GM23248 (cell line): ENCODE measurements at regions not wholly inside any gene's neighbourhood (a gene's known extent, or its start where the extent isn't known, plus 50 kb on each side); places are given as distances from the start of the nearest gene placed in this dataset.

Experiments
- DNase-seq: peaks from one replicate; pipeline ENCODE4 v3.0.0-alpha.2; 2015
- H2AFZ ChIP-seq: fragments of 200-600 bp; sonication (generic); 2 replicates; pipeline ENCODE4 v1.6.1; 2016; ENCODE audit warnings: antibody characterized with exemption
- H3F3A ChIP-seq: fragments of 200-600 bp; sonication (generic); 2 replicates; pipeline ENCODE4 v1.6.1; 2016; ENCODE audit warnings: mild to moderate bottlenecking, antibody characterized with exemption, mixed run types; ENCODE audit not compliant: insufficient read depth
- H3K27ac ChIP-seq: fragments of 200-600 bp; sonication (generic); 2 replicates; pipeline ENCODE4 v1.5.1; 2016; ENCODE audit warnings: mild to moderate bottlenecking
- H3K27me3 ChIP-seq: fragments of 200-600 bp; sonication (generic); replicated peaks from 2 replicates; pipeline ENCODE4 v1.6.1; 2016; ENCODE audit warnings: mild to moderate bottlenecking; ENCODE audit not compliant: insufficient read depth
- H3K36me3 ChIP-seq: fragments of 200-600 bp; sonication (generic); 2 replicates; pipeline ENCODE4 v1.6.1; 2016; ENCODE audit warnings: low read depth, mild to moderate bottlenecking
- H3K4me1 ChIP-seq: fragments of 200-600 bp; sonication (generic); 2 replicates; pipeline ENCODE4 v1.6.1; 2016; ENCODE audit warnings: mild to moderate bottlenecking; ENCODE audit not compliant: insufficient read depth
- H3K4me2 ChIP-seq: fragments of 200-600 bp; sonication (generic); one replicate; pipeline ENCODE4 v1.6.1; 2016; ENCODE audit warnings: mild to moderate bottlenecking; ENCODE audit not compliant: unreplicated experiment
- H3K4me3 ChIP-seq: fragments of 200-600 bp; sonication (generic); 2 replicates; pipeline ENCODE4 v1.5.1; 2016; ENCODE audit warnings: mild to moderate bottlenecking
- H3K79me2 ChIP-seq: fragments of 200-600 bp; sonication (generic); 2 replicates; pipeline ENCODE4 v1.6.1; 2016; ENCODE audit warnings: mild to moderate bottlenecking; ENCODE audit not compliant: insufficient read depth
- H3K9ac ChIP-seq: fragments of 200-600 bp; sonication (generic); 2 replicates; pipeline ENCODE4 v1.6.1; 2016; ENCODE audit warnings: mild to moderate bottlenecking
- H3K9me2 ChIP-seq: fragments of 200-600 bp; sonication (generic); 2 replicates; pipeline ENCODE4 v1.6.1; 2016; ENCODE audit warnings: mixed run types, mild to moderate bottlenecking, moderate library complexity; ENCODE audit not compliant: insufficient read depth
- H3K9me3 ChIP-seq: fragments of 200-600 bp; sonication (generic); one replicate; pipeline ENCODE4 v1.6.1; 2017; ENCODE audit warnings: low read depth
- H4K20me1 ChIP-seq: fragments of 200-600 bp; sonication (generic); 2 replicates; pipeline ENCODE4 v1.6.0; 2016; ENCODE audit not compliant: insufficient read depth
- EZH2 ChIP-seq: fragments of 200-600 bp; sonication (generic); IDR thresholded peaks from 2 replicates; pipeline ENCODE4 v1.6.1; 2018; ENCODE audit warnings: antibody characterized with exemption, mild to moderate bottlenecking; ENCODE audit not compliant: insufficient read depth, poor library complexity, severe bottlenecking
- EZH2phosphoT487 ChIP-seq: fragments of 200-600 bp; sonication (generic); IDR thresholded peaks from 2 replicates; pipeline ENCODE4 v1.6.1; 2018; ENCODE audit warnings: antibody characterized with exemption, moderate library complexity, mild to moderate bottlenecking, low read depth; ENCODE audit not compliant: insufficient read depth
- WGBS, 2 experiments: methylation state at CpG; one replicate each; pipeline ENCODE4 v1.1.6; 2015 to 2017; ENCODE audit warnings: low lambda C conversion rate in 2 of 2, low coverage in 1 of 2; ENCODE audit errors: missing lambda C conversion rate in 2 of 2; 5-methylcytosine and 5-hydroxymethylcytosine counted together
- in situ Hi-C: fragments of 300-500 bp; cut with MboI; formaldehyde crosslinking; loops from 2 replicates; pipeline ENCODE4 v1.15.0; 2020

- Histone ChIP-seq H2AFZ (no peak overlapping the region), H3K4me1 (peaks cover 9% of the 10 kb centered on the region), H3K4me2 (no peak overlapping the region), H3K9ac (no peak overlapping the region), H3K9me2 (no peaks in the 10 kb centered on the region), H3K79me2 (no peaks in the 10 kb centered on the region), H3K27me3 (0 out of 2 replicates have a peak, but pooled peaks cover 2% of the 10 kb centered on the region), H3K9me3 (no peaks in the 10 kb centered on the region), H3K36me3 (no peaks in the 10 kb centered on the region), H3K27ac (no peak overlapping the region), H4K20me1 (no peaks in the 10 kb centered on the region), H3K4me3 (no peak overlapping the region), H3F3A (peaks cover 23% of the 10 kb centered on the region; the same call in 1 of the 2 replicates)
- TF ChIP-seq EZH2phosphoT487 (no peak), EZH2 (no peak)
- DNase-seq = no peak
- in situ Hi-C loops = no loop called here
- WGBS, 2 experiments = 80 to 91% methylated on average over 3 of the region's 3 CpGs
These were observed 160.3 kb downstream of the SNX10 start for GRCh38 chr7:26451997-26452396.

GRCh38 chr7:26454180-26454579, 162.5 kb downstream of the SNX10 start:
- no peak overlapping the region for H3K27ac ChIP-seq
- WGBS, 2 experiments = 44 to 48% methylated on average over 3 of the region's 3 CpGs
- H3K4me3 ChIP-seq = no peak overlapping the region
- no peak overlapping the region for H2AFZ ChIP-seq
- TF ChIP-seq EZH2phosphoT487 (no peak), EZH2 (no peak)
- peak; percentile 42 for DNase-seq
- no peaks in the 10 kb centered on the region for H3K36me3 ChIP-seq
- H4K20me1 ChIP-seq = no peaks in the 10 kb centered on the region
- no peak overlapping the region for H3K4me2 ChIP-seq
- no peak overlapping the region for H3K9ac ChIP-seq
- H3K79me2 ChIP-seq = no peaks in the 10 kb centered on the region
- no peaks in the 10 kb centered on the region for H3K9me2 ChIP-seq
- H3F3A ChIP-seq = peaks cover 14% of the 10 kb centered on the region; the same call in 1 of the 2 replicates
- peaks cover 9% of the 10 kb centered on the region for H3K4me1 ChIP-seq
- in situ Hi-C loops = no loop called here
- no peaks in the 10 kb centered on the region for H3K9me3 ChIP-seq
- no peaks in the 10 kb centered on the region for H3K27me3 ChIP-seq

- no peaks in the 10 kb centered on the region for H3K9me2 ChIP-seq
- no peaks in the 10 kb centered on the region; the same call in 1 of the 2 replicates for H3K27me3 ChIP-seq
- TF ChIP-seq EZH2 (no peak), EZH2phosphoT487 (no peak)
- H2AFZ ChIP-seq = 0 out of 2 replicates have a peak overlapping the region, but pooled peaks have one; percentile 12
- in situ Hi-C loops = no loop called here
- no peaks in the 10 kb centered on the region; the same call in 1 of the 2 replicates for H3K4me1 ChIP-seq
- 38 to 40% methylated on average over 7 of the region's 7 CpGs for WGBS, 2 experiments
- H4K20me1 ChIP-seq = no peaks in the 10 kb centered on the region
- peak; percentile 19 for DNase-seq
- H3K36me3 ChIP-seq = no peaks in the 10 kb centered on the region
- H3K79me2 ChIP-seq = no peaks in the 10 kb centered on the region
- H3K9me3 ChIP-seq = no peaks in the 10 kb centered on the region
- H3K9ac ChIP-seq = no peak overlapping the region
- H3F3A ChIP-seq = no peaks in the 10 kb centered on the region
- H3K4me2 ChIP-seq = no peak overlapping the region
- H3K27ac ChIP-seq = no peak overlapping the region
- H3K4me3 ChIP-seq = no peak overlapping the region
These were observed 166.2 kb downstream of the SNX10 start for GRCh38 chr7:26457696-26458327.

- Histone ChIP-seq H3K4me2 (no peak overlapping the region), H3K27me3 (no peaks in the 10 kb centered on the region; the same call in 1 of the 2 replicates), H3F3A (no peaks in the 10 kb centered on the region), H3K9me2 (no peaks in the 10 kb centered on the region), H2AFZ (no peak overlapping the region), H4K20me1 (no peaks in the 10 kb centered on the region), H3K4me1 (no peaks in the 10 kb centered on the region; the same call in 1 of the 2 replicates), H3K79me2 (no peaks in the 10 kb centered on the region), H3K9ac (no peak overlapping the region), H3K27ac (no peak overlapping the region), H3K36me3 (no peaks in the 10 kb centered on the region), H3K4me3 (no peak overlapping the region), H3K9me3 (no peaks in the 10 kb centered on the region)
- in situ Hi-C loops = no loop called here
- TF ChIP-seq EZH2 = no peak
- no peak for TF ChIP-seq EZH2phosphoT487
- WGBS, 2 experiments = 62 to 67% methylated on average over 6 of the region's 6 CpGs
- no peak for DNase-seq
These were observed 166.9 kb downstream of the SNX10 start for GRCh38 chr7:26458466-26459145.
